HG03342 (cell line): ENCODE measurements at regions not wholly inside any gene's neighbourhood (a gene's known extent, or its start where the extent isn't known, plus 50 kb on each side); places are given as distances from the start of the nearest gene placed in this dataset.
"Not testable (repeated sequence)": the region's sequence is repeated elsewhere in the genome, so short reads cannot be mapped to it uniquely, and the experiment has no call there.

Experiments
- ATAC-seq: cut with Tn5 transposase; IDR thresholded peaks from one replicate; pipeline ENCODE4 v1.9.1; 2021; ENCODE audit warnings: mild to moderate bottlenecking, moderate library complexity; ENCODE audit not compliant: unreplicated experiment

DNA sequence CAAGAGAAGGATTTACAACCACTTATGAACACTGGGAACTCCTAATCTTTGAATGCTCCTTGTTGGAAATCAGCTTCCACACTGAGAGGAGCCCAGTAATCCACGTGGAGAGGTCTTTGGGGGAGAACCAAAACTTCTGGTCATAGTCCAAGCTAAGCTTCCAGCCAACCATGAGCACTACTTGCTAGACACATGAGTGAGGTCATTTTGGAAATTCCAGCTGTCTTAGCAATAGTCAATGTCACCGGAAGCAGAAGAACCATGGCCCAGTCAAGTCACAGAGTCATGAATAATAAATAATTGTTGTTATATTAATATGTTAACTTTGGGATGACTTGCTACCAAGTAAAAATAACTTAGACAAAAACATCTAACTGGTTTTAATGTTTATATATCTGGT, 324.9 kb upstream of the SGCG start:
- no peak for ATAC-seq

DNA sequence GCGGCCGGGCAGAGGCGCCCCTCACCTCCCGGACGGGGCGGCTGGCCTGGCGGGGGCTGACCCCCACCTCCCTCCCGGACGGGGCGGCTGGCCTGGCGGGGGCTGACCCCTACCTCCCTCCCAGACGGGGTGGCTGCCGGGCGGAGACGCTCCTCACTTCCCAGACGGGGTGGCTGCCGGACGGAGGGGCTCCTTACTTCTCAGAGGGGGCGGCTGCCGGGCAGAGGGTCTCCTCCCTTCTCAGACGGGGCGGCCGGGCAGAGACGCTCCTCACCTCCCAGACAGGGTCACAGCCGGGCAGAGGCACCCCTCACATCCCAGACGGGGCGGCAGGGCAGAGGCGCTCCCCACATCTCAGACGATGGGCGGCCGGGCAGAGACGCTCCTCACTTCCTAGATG, 321.8 kb upstream of the SGCG start:
- ATAC-seq, result not testable (repeated sequence)

- ATAC-seq, result not testable (repeated sequence)
These were observed 321.4 kb upstream of the SGCG start for GRCh38 chr13:22859411-22859810.

DNA sequence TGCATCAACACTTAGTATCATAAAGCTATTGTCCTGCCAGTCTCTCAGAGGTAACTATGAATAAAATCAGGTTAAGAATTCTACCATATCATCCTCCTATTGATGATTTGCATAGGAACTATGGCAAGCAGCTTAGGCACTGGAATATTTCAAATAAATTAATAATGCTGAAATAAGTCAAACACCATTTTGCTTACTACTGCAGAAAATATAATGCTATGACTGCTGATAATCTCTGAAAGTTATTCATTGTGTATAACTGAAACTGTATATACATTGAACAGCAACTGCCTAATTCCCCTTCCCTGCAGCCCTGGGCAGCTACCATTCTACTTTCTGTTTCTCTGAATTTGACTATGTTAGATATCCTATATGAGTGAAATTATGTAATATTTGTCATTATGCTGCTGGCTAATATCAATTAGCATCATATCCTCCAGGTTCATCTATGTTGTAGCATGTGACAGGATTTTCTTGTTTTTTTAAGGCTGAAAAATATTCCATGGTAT, 318.8 kb upstream of the SGCG start:
- ATAC-seq, result no peak

DNA sequence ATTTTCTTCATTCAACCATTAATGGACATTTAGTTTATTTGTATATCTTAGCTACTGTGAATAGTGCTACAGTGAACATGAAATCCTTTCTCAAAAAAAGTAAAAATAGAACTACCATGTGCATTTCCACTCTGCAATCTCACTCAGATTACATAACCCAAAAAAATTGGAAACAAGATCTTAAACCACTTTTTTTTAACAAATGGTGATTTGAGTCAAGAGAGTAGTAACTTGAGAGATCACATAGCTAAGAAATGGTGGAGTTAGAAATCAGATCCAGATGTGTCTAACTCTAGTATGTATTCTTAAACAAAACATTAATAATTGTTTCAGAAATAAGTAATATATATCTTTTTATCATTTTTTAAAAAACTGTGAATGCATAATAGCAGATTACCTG, 318.3 kb upstream of the SGCG start:
- ATAC-seq, result no peak

- ATAC-seq, result no peak
These were observed 314.6 kb upstream of the SGCG start for GRCh38 chr13:22866221-22866620.

GRCh38 chr13:22871231-22871630, 309.5 kb upstream of the SGCG start:
- no peak for ATAC-seq

GRCh38 chr13:22874839-22875238, 305.9 kb upstream of the SGCG start:
- no peak for ATAC-seq

DNA sequence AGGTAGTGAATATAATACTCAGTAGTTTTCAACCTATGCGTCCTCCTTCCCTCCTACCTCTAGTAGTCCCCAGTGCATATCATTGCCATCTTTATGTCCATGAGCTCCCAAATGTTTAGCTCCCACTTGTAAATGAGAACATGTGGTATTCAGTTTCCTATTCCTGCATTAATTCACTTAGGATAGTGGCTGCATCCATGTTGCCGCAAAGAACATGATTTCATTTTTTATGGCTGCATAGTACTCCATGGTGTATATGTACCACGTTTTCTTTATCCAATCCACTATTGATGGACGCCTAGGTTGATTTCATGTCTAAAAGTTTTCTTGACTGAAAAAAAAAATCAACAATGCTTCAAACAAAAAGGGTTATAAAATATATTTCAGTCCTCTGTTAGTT, 303.4 kb upstream of the SGCG start:
- no peak for ATAC-seq

- ATAC-seq, result no peak
These were observed 299.7 kb upstream of the SGCG start for GRCh38 chr13:22880741-22881720.

DNA sequence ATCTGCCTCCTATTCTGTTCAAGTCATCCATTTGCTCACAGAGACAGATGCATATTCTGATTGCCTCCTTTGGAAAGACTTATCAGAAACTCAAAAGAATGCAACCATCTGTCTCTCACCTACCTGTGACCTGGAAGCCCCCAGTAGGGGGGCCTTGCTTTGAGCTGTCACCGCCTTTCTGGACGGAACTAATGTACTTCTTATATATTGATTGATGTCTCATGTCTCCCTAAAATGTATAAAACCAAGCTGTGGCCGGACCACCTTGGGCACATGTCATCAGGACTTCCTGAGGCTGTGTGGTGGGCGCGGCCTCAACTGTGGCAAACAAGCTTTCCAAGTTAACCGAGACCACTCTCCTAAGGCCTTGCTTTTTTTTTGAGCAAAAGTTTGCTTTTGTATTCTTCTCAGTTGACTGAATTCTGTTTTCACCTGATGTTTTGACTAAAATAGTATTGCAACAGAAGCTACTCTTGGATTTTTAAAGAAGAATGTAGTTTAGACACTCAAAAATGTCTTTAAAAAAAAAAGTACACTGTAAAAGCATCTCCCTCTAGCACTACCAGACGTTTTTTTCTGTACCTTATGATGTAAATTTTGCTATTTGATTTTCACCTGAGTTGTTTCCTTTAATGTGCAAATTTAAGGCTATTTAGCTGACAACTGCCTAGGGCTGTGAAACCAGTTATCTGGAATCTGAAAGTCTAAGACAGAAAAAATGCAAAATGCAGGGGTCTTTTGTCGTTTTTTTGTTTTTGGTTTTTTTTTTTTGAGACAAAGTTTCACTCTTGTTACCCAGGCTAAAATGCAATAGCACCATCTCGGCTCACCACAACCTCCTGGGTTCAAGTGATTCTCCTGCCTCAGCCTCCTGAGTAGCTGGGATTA, 298.8 kb upstream of the SGCG start:
- ATAC-seq, result not testable (repeated sequence)

GRCh38 chr13:22883262-22883840, 297.4 kb upstream of the SGCG start:
- no peak for ATAC-seq

DNA sequence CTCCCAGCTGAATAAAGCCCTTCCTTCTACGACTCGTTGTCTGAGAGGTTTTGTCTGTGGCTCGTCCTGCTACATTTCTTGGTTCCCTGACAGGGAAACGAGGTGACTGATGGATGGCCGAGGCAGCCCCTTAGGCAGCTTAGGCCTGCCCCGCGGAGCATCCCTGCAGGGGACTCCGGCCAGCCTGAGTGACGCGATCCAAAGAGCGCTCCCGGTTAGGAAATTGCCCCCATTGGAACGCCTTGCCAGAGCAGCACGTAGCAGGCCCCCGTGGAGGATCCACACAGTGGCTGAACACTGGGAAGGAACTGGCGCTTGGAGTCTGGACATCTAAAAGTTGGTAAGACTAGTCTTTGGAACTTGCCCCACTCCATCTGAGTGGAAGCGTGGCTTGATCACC, 296.8 kb upstream of the SGCG start:
- no peak for ATAC-seq

DNA sequence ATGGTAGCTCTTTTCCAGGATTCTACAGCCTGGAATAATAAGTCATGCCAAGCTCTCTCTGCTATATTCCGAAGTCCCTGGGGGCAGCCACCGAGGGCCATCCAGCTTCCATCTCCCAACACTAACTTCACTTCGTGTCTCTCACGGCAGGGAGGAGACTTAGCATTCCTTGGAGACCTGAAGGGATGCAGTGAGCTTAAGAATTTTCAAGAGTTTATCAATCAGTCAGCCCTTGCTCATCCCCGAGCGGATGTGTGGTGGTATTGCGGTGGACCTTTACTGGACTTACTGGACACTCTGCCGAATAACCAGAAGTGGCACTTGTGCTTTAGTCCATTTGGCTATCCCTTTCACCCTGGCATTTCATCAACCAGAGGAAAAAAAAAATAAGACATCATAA, 294.7 kb upstream of the SGCG start:
- ATAC-seq, result not testable (repeated sequence)

- ATAC-seq, result not testable (repeated sequence)
These were observed 291.4 kb upstream of the SGCG start for GRCh38 chr13:22889376-22889775.

DNA sequence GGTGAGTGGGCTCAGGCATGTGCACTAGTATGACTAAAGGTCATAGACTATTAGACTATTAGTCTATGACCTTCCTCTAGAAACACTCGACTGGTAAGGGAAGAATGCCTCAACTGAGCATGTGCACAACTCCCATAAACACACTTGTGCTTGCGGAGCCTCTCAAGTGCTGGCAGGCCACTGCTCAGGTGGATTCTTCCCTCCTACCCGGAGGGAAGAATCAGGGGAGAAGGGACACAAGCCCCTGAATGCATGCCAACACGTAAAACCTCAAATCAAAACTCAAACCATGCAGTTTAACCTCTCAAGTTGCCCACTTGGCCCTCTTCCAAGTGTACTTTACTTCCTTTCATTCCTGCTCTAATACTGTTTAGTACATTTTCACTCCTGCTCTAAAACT, 287.6 kb upstream of the SGCG start:
- no peak for ATAC-seq

GRCh38 chr13:22893777-22894176, 287.0 kb upstream of the SGCG start:
- no peak for ATAC-seq

DNA sequence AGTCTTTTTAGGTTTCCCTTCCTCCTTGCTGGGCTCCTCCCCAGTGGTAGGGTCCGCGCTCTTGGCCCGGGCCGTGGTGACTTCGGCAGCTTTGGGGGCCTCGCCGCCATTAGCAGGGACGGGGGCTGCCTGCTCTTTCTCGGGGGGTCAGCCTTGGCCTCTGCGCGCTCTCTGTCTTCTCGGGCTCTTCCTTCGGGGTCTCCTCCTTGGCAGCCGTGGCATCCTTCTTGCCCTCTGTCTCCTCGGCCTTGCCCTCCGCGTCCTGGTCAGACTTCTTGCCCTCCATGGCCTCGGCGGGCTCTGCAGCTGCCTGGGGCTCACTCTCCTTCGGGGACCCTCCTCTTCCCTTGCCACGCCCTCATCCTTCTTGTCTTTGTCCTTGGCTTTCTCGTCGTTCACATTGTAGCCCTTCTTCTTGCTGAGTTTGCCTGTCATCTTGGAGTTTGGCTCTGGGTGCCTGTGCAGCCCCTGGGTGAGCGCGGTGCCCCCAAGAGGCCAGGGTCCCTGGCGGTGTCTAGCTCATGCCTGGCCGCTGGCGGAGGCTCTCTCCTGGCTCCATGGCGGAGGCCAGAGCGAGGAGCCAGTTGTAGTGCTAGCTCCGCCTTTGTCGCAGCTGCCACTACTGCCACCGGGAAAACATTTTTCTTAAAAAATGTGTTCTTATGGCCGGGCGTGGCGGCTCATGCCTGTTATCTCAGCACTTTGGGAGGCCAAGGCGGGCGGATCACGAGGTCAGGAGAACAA, 283.0 kb upstream of the SGCG start:
- no peak for ATAC-seq

- not testable (repeated sequence) for ATAC-seq
These were observed 280.3 kb upstream of the SGCG start for GRCh38 chr13:22900416-22900951.

GRCh38 chr13:22903301-22903700, 277.5 kb upstream of the SGCG start:
- ATAC-seq, result no peak
